Stimulated activated CD4-positive, alpha-beta T cell treated with anti-CD3 and anti-CD28 coated beads, Interleukin-15, amount 100 ng/mL, for 24 hours (primary cell): ENCODE measurements at regions not wholly inside any gene's neighbourhood (a gene's known extent, or its start where the extent isn't known, plus 50 kb on each side); places are given as distances from the start of the nearest gene placed in this dataset.
"Not testable (repeated sequence)": the region's sequence is repeated elsewhere in the genome, so short reads cannot be mapped to it uniquely, and the experiment has no call there.

Experiments
- DNase-seq: peaks from one replicate; pipeline ENCODE4 v3.0.0-alpha.2; 2020

DNA sequence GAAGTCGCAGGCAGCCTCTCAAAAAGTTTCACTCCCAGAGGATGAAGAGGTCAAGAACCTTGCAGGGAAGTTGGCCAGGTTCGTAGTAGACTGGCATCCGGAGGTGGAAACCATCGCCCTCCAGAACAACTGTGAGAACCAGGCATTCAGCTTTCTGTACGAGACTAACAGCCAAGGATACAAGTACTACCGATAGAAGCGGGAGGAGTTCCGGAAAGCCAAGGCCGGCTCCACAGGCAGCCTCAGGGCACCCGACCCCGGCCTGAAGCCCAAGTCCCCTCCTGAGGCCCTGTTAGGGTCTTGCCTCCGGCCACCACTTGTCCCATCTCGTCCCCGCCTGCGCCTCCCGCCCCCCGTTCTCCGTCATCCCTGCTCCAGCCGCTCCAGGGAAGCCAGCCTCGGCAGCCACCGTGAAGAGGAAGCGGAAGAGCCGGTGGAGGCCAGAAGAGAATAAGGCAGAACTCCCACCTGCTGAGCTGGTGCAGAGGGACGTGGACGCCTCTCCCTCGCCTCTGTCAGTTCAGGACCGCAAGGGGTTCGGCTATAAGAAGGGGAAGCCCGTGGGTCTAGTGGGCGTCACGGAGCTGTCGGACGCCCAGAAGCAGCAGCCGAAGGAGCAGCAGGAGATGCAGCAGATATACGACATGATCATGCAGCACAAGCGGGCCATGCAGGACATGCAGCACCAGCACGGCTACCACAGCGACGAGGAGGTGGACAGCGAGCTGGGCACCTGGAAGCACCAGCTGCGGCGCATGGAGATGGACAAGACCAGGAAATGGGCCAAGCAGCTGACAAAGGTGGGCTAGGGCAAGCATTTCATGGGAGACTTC is 366.8 kb upstream of the ATXN7L3B start:
- DNase-seq = no peak

GRCh38 chr12:74171478-74171909 is 366.1 kb upstream of the ATXN7L3B start:
- DNase-seq = no peak

GRCh38 chr12:74174961-74175360 is 362.7 kb upstream of the ATXN7L3B start:
- not testable (repeated sequence) for DNase-seq

DNA sequence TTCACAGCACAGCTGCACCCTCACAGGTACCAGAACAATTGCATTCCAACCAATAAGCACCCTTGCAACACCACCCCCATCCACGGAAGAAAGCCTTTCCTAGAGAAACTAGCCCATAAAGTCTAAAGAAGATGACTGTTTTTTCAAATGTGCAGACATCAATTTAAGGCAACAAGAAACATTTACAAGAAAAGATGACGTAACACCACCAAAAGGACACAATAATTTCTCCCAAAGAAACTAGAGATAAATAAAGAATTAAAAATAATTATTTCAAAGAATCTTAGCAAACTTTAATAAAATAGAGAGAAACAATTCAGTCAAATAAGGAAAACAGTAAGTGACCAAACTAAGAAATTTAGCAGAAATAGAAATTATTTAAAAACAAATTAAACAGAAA is 352.3 kb upstream of the ATXN7L3B start:
- DNase-seq = no peak

DNA sequence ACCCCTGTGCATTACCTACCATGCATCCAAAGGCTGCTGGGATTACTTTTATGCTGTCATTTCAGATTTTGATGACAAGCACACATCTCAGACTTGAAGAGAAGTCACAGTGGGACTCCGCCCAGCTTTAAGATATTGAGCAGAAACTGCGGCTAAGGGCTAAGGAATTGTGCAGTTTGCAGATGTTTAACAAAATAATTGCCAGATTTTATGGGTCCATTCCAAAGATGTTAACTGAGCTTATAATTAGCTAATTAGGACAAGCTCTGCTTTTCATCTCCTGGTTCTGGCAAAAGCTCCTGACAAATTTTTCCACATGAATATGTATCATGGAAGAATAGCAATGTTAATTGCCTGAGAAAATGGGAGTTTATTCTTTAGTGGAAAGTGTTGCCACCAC is 344.4 kb upstream of the ATXN7L3B start:
- DNase-seq = no peak

- no peak for DNase-seq
These were observed 333.4 kb upstream of the ATXN7L3B start for GRCh38 chr12:74204236-74204635.

DNA sequence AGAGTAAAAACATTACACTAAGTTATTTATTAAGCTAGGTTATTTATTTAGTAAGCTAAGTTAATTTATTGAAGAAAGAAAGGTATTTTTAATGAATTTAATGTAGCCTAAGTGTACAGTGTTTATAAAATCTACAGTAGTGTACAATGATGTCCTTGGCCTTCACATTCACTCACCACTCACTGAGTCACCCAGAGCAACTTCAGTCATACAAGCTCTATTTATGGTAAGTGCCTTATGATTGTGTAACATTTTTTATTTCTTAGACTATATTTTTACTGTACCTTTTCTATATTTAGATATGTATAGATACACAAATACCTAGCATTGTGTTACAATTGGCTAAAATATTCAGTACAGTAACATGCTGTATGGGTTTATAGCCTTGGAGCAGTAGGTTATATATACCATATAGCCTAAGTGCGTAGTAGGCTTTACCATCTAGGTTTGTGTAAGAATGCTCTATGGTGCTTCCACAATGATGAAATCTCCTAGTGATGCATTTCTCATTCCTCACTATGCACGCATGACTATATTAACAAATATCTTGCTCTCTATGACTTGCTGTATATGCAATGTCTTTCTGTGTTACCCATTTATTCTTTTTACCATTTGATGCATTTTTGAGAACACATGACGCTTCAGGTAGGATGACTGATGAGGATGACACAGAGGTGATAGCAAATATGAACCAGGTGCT is 309.6 kb upstream of the ATXN7L3B start:
- no peak for DNase-seq

- no peak for DNase-seq
These were observed 308.0 kb upstream of the ATXN7L3B start for GRCh38 chr12:74229671-74230070.

GRCh38 chr12:74235342-74235741 is 302.3 kb upstream of the ATXN7L3B start:
- DNase-seq = no peak

DNA sequence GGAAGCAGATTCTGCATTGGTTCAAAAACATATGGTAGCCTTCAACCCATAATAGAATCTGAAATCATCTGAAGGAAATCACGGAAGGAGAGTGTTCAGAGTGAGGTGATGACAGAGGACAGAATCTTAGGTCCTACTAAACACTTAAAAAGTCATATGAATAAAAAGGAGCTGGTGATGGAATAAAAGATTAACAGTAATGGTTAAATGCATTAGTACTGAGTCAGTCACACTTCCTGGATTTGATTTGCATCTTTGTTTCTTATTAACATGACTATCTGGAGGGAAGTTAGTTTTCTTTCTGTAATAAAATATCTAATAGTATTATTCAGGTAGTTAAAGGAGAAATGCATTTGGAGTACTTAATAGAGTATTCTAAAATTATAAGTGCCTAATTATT is 296.3 kb upstream of the ATXN7L3B start:
- no peak for DNase-seq

DNA sequence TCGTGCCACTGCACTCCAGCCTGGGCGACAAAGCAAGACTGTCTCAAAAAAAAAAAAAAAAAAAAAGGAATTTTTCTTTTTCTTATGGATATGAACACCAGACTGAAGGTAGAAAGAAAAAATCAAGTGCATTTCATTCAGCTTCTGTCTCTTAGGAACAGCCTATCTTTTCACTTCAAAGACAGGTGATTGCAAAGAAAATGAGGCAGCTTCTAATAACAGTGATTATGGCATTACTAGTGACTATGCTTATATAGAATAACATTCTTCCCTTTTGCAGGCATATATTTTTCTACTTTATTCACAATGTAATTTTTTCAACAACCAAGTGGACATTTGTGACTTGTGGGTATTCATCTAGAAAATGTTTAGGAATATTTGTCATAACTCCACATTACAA is 295.5 kb upstream of the ATXN7L3B start:
- DNase-seq = no peak

GRCh38 chr12:74245458-74245857 is 292.2 kb upstream of the ATXN7L3B start:
- no peak for DNase-seq

GRCh38 chr12:74250891-74251290 is 286.7 kb upstream of the ATXN7L3B start:
- DNase-seq = no peak

- not testable (repeated sequence) for DNase-seq
These were observed 283.8 kb upstream of the ATXN7L3B start for GRCh38 chr12:74253826-74254225.

GRCh38 chr12:74254784-74255183 is 282.9 kb upstream of the ATXN7L3B start:
- DNase-seq = no peak

- DNase-seq = no peak
These were observed 278.4 kb upstream of the ATXN7L3B start for GRCh38 chr12:74259199-74259598.

DNA sequence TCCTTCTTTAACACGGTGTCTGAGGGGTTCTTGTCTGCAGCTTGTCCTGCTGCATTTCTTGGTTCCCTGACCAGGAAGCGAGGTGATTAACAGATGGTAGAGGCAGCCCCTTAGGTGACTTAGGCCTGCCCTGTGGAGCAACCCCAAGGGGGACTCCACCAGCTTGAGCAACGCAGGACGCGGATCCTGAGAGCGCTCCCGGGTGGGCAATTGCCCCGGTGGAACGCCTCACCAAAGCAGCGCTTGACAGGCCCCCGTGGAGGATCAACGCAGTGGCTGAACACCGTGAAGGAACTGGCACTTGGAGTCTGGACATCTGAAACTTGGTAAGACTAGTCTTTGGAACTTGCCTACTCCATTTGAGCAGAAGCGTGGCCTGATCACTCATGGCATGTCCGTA is 272.9 kb upstream of the ATXN7L3B start:
- DNase-seq = no peak

DNA sequence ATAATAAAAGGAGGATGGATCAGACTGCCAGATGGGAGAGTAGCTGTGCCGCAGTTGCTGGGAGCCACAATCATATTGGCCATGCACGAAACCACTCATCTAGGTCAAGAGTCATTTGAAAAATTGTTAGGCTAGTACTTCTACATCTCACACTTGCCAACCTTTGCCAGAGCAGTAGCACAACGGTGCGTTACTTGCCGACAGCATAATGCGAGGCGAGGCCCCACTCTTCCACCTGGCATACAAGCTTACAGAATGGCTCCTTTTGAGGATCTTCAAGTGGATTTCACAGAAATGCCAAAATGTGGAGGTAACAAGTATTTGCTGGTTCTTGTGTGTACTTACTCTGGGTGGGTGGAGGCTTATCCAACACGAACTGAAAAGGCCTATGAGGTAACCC is 268.3 kb upstream of the ATXN7L3B start:
- DNase-seq = not testable (repeated sequence)

DNA sequence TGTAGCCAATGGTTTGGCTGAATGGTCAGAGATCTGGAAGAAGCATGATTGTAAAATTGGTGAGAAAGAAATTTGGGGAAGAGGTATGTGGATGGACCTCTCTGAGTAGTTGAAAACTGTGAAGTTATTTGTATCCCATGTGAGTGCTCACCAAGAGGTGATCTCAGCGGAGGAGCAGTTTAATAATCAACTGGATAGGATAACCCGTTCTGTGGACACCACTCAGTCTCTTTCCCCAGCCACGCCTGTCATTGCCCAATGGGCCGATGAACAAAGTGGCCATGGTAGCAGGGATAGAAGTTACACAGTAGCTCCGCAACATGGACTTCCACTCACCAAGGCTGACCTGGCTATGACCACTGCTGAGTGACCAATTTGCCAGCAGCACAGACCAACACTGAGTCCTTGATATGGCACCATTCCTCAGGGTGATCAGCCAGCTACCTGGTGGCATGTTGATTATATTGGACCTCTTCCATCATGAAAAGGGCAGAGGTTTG is 257.4 kb upstream of the ATXN7L3B start:
- DNase-seq = no peak

- not testable (repeated sequence) for DNase-seq
These were observed 256.0 kb upstream of the ATXN7L3B start for GRCh38 chr12:74281401-74282180.

GRCh38 chr12:74283646-74284045 is 254.0 kb upstream of the ATXN7L3B start:
- no peak for DNase-seq

DNA sequence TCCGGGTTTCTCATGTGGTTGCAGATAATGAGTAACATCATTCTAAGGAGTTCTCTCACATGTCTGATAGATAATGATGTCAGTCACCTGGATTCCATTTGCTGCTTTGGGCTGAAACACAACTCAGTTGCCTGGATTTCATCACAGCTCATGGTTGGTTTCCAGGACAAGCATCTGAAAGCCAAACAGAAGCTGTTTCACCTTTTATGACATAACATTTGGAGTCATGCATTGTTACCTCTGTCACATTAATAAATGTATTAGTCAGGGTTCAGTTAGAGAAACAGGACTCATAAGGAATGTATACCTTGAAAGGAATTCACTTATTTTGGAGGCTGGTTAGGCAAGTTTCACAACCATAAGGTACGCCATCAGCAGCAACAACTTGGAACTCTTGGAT is 251.9 kb upstream of the ATXN7L3B start:
- no peak for DNase-seq

DNA sequence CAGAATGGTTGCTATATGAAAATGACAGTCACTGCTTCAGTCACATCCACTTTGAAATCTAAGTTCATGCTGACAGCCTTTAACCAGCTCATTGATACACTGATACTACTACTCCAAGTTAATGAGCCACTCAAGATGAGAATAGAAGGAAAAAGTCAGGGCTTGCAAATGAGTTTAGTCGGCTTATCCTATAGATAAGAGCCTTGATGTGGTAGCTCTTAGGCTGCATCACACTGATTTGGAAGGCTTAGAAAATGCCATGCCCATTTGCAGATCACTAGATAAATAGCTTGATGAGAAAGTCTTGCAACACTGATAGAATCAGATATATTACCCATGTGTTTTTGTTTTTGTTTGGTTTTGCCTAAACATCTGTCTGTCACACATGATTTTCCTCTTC is 251.4 kb upstream of the ATXN7L3B start:
- no peak for DNase-seq
